Right forelimb (tissue), 1 donor: ENCODE measurements at regions not wholly inside any gene's neighbourhood (a gene's known extent, or its start where the extent isn't known, plus 50 kb on each side); places are given as distances from the start of the nearest gene placed in this dataset.

Experiments used
- DNase-seq: peaks from one replicate; pipeline ENCODE4 v3.0.0-alpha.2; 2018

GRCh38 chr22:48276994-48277867 is 1514.8 kb downstream of the TBC1D22A start:
- DNase-seq: no peak

GRCh38 chr22:48275412-48275811 is 1513.0 kb downstream of the TBC1D22A start:
- DNase-seq: no peak

GRCh38 chr22:48270731-48271130 is 1508.3 kb downstream of the TBC1D22A start:
- DNase-seq: no peak

GRCh38 chr22:48268771-48269552 is 1506.5 kb downstream of the TBC1D22A start:
- no peak for DNase-seq

- no peak for DNase-seq
Measured at GRCh38 chr22:48268293-48268692, 1505.8 kb downstream of the TBC1D22A start.

- no peak for DNase-seq
Measured at GRCh38 chr22:48267681-48268080, 1505.2 kb downstream of the TBC1D22A start.

GRCh38 chr22:48265000-48265625 is 1502.7 kb downstream of the TBC1D22A start:
- no peak for DNase-seq

GRCh38 chr22:48264586-48264985 is 1502.1 kb downstream of the TBC1D22A start:
- no peak for DNase-seq

GRCh38 chr22:48263791-48264351 is 1501.4 kb downstream of the TBC1D22A start:
- DNase-seq: no peak

- no peak for DNase-seq
Measured at GRCh38 chr22:48263431-48263765, 1500.9 kb downstream of the TBC1D22A start.

GRCh38 chr22:48262596-48263430 is 1500.4 kb downstream of the TBC1D22A start:
- no peak for DNase-seq

GRCh38 chr22:48261706-48262105 is 1499.3 kb downstream of the TBC1D22A start:
- DNase-seq: no peak

GRCh38 chr22:48261048-48261621 is 1498.7 kb downstream of the TBC1D22A start:
- no peak for DNase-seq

GRCh38 chr22:48259991-48260670 is 1497.7 kb downstream of the TBC1D22A start:
- no peak for DNase-seq

- DNase-seq: no peak
Measured at GRCh38 chr22:48258811-48259210, 1496.4 kb downstream of the TBC1D22A start.

GRCh38 chr22:48258064-48258701 is 1495.7 kb downstream of the TBC1D22A start:
- no peak for DNase-seq

- no peak for DNase-seq
Measured at GRCh38 chr22:48257685-48258055, 1495.2 kb downstream of the TBC1D22A start.

GRCh38 chr22:48256776-48257684 is 1494.6 kb downstream of the TBC1D22A start:
- DNase-seq: no peak

- no peak for DNase-seq
Measured at GRCh38 chr22:48256041-48256739, 1493.7 kb downstream of the TBC1D22A start.
